ENCODE measurements at regions not wholly inside any gene's neighbourhood (a gene's known extent, or its start where the extent isn't known, plus 50 kb on each side); places are given as distances from the start of the nearest gene placed in this dataset.
"Not testable (repeated sequence)": the region's sequence is repeated elsewhere in the genome, so short reads cannot be mapped to it uniquely, and the experiment has no call there.

DNA sequence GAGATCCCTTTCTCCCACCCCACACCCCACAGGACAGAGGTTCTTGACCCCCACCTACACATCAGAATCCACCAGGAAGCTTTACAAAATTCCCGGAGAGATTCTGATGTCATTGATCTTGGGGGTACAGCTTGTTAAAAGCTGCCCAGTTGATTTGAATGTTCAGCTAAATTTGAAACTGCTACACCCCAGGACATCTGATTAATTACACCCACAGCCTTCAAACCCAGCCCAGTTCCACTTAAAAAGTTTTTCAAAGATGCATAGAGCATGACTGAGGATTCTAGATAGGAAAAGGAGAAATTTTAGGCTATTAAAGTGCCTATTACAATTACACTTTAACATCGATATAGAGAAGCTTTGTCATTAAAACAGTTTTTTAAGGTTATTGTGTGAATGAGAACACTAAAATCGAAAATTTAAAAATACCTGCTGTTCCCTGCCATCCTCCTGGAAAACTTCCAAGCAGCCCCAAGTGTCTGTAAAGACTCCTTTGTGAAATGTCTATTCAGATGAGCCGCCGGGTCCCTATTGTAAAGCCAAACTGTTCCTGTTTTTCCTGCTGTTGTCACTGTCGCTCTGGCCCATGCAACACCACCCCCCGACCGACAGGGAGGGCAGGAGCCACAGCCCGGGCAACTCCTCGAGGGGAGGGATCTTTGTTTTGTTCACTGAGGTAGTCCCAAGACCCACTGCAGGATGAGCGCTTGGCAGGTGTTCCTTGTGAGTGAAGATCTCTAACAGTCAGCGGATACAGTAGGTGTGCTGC is 132.5 kb upstream of the PHACTR3 start:
- no peaks in the 10 kb centered on the region for H3K9me3 Mint-ChIP-seq
- H3K4me1 Mint-ChIP-seq (ENCODE audit: low read depth) = no peaks in the 10 kb centered on the region
- CTCF ChIA-PET = no interaction called here
- no peak for DNase-seq
- intact Hi-C loops (cut with micrococcal nuclease) = no loop called here
- no peak overlapping the region for H3K4me3 Mint-ChIP-seq
- H3K36me3 Mint-ChIP-seq = no peaks in the 10 kb centered on the region
- H3K27ac Mint-ChIP-seq = no peak overlapping the region
- POLR2A ChIA-PET = no interaction called here
- H3K27me3 Mint-ChIP-seq = peaks cover 2% of the 10 kb centered on the region

DNA sequence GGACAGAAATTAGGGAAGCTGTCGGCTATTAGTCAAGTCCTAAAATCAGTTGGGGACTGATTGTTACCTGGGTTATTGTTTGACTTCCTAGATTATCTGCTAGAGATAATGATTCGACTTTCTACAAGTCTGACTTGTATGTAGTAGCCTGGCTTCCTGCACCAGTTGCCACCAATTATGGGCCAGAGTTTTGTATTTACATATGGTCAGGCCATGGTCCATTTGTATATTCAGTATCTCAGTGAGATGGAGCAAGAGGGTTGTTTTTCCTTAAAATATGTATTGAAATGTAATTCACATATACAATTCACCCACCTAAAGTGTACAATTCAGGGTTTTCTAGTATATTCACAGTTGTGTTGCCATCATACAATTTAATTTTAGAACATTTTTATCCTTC is 130.6 kb upstream of the PHACTR3 start:
- CTCF ChIA-PET = interaction anchor here (1.2 kb wide), 1 partner anchor 22 kb away, joined by 3 read pairs; no protein-coding TSS in a partner anchor
- H3K4me1 Mint-ChIP-seq (ENCODE audit: low read depth) = no peaks in the 10 kb centered on the region
- intact Hi-C loops (cut with micrococcal nuclease) = no loop called here

DNA sequence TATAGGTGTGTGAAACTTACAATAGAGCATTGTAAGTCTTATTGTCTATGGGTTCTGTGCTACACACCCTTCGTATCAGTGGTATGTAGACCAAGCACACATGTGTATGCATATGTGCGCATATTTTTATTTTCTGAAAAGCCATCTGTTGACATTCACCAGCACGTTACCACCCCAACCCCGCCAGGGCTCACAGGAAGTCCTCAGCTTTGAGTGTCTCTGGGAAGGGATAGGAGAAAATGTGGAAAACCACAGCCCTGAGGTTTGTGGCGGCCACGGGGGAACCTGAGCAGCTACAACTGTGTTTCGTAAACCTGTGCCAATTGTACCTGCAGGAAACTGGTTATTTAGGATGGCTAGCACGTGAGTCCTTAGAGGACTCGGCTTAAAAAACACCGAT is 123.3 kb upstream of the PHACTR3 start:
- DNase-seq = no peak
- Mint-ChIP-seq H3K9me3 (no peaks in the 10 kb centered on the region), H3K27me3 (peaks cover 21% of the 10 kb centered on the region), H3K4me1 (ENCODE audit: low read depth) (no peaks in the 10 kb centered on the region), H3K4me3 (no peak overlapping the region), H3K27ac (no peak overlapping the region), H3K36me3 (no peaks in the 10 kb centered on the region)
- intact Hi-C loops (cut with micrococcal nuclease) = no loop called here
- ChIA-PET CTCF (interaction anchor here (0.7 to 1.8 kb wide), 2 partner anchors 15 to 90 kb away, joined by 3 to 7 read pairs; no protein-coding TSS in a partner anchor), POLR2A (no interaction called here)

More for the DNA sequence above, 130.6 kb upstream of the PHACTR3 start:
- peaks cover 2% of the 10 kb centered on the region for H3K27me3 Mint-ChIP-seq
- H3K4me3 Mint-ChIP-seq = no peak overlapping the region
- H3K27ac Mint-ChIP-seq = no peak overlapping the region
- H3K36me3 Mint-ChIP-seq = no peaks in the 10 kb centered on the region
- no peaks in the 10 kb centered on the region for H3K9me3 Mint-ChIP-seq
- POLR2A ChIA-PET = no interaction called here
- no peak for DNase-seq

GRCh38 chr20:59481477-59482018 is 122.8 kb upstream of the PHACTR3 start:
- H3K27me3 Mint-ChIP-seq = peaks cover 21% of the 10 kb centered on the region
- POLR2A ChIA-PET = no interaction called here

DNA sequence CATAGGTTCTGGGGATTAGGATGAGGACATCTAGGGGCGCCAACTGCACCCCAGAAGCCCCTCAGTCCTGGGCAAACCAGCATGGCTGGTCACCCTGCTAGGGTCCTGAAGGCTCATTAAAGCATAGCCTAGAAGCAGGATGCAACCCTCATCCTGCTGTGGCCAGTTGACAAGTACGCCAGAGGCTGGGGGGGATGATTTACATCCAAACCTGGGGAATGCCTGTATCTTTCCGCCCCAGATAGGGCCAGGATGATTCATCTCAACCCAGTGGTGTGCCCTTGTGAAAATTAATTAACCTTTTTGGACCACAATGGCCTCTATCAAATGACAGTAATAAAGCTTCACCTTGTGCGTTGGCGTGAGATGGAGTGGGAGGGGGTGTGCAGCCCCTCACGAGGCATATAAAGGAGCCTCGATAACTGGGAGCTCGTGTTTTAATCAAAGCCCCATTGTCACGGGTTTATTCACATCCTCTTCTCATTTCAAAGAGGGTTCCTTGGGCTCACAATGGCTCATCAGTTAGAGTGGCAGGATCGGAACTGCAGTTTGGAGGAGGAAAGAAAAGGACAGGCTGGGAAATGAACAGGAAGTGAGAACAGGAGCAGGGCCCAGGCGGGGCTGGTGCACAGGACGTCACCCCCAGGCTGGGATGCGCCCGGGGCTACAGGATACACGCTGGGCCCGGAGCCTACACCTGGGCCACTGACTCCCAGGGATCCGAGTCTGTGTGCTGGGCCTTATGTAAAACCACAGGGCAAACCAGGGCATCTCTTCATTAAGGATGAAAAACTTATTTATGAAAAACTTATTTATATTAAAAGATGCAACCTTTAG is 121.8 kb upstream of the PHACTR3 start:
- H3K27ac Mint-ChIP-seq = no peak overlapping the region
- intact Hi-C loops (cut with micrococcal nuclease) = no loop called here
- ChIA-PET POLR2A (no interaction called here), CTCF (interaction anchor here (1.8 kb wide), 1 partner anchor 13 kb away, joined by 7 read pairs; no protein-coding TSS in a partner anchor)
- H3K9me3 Mint-ChIP-seq = no peaks in the 10 kb centered on the region
- H3K4me1 Mint-ChIP-seq (ENCODE audit: low read depth) = no peaks in the 10 kb centered on the region
- no peak overlapping the region for H3K4me3 Mint-ChIP-seq
- no peaks in the 10 kb centered on the region for H3K36me3 Mint-ChIP-seq
- no peak for DNase-seq
- H3K27me3 Mint-ChIP-seq = peaks cover 21% of the 10 kb centered on the region

More at GRCh38 chr20:59481477-59482018, 122.8 kb upstream of the PHACTR3 start:
- Mint-ChIP-seq H3K9me3 (no peaks in the 10 kb centered on the region), H3K27ac (no peak overlapping the region), H3K4me1 (ENCODE audit: low read depth) (no peaks in the 10 kb centered on the region), H3K4me3 (no peak overlapping the region), H3K36me3 (no peaks in the 10 kb centered on the region)
- intact Hi-C loops (cut with micrococcal nuclease) = no loop called here
- no peak for DNase-seq
- CTCF ChIA-PET = interaction anchor here (0.7 to 1.8 kb wide), 2 partner anchors 14 to 91 kb away, joined by 3 to 7 read pairs; no protein-coding TSS in a partner anchor

- no peak overlapping the region for H3K4me3 Mint-ChIP-seq
- no peaks in the 10 kb centered on the region for H3K36me3 Mint-ChIP-seq
- no peak for DNase-seq
- H3K27ac Mint-ChIP-seq = no peak overlapping the region
- ChIA-PET CTCF (no interaction called here), POLR2A (no interaction called here)
- no peaks in the 10 kb centered on the region for H3K4me1 Mint-ChIP-seq (ENCODE audit: low read depth)
- H3K9me3 Mint-ChIP-seq = no peaks in the 10 kb centered on the region
- H3K27me3 Mint-ChIP-seq = peaks cover 21% of the 10 kb centered on the region
- intact Hi-C loops (cut with micrococcal nuclease) = no loop called here
Measured at GRCh38 chr20:59483481-59483880, 120.9 kb upstream of the PHACTR3 start.

- no peak overlapping the region for H3K4me3 Mint-ChIP-seq
- H3K27me3 Mint-ChIP-seq = peaks cover 21% of the 10 kb centered on the region
- no peaks in the 10 kb centered on the region for H3K36me3 Mint-ChIP-seq
- intact Hi-C loops (cut with micrococcal nuclease) = no loop called here
- no peaks in the 10 kb centered on the region for H3K9me3 Mint-ChIP-seq
- H3K4me1 Mint-ChIP-seq (ENCODE audit: low read depth) = no peaks in the 10 kb centered on the region
- no peak for DNase-seq
- CTCF ChIA-PET = no interaction called here
- POLR2A ChIA-PET = no interaction called here
- no peak overlapping the region for H3K27ac Mint-ChIP-seq
Measured at GRCh38 chr20:59484228-59484627, 120.1 kb upstream of the PHACTR3 start.

DNA sequence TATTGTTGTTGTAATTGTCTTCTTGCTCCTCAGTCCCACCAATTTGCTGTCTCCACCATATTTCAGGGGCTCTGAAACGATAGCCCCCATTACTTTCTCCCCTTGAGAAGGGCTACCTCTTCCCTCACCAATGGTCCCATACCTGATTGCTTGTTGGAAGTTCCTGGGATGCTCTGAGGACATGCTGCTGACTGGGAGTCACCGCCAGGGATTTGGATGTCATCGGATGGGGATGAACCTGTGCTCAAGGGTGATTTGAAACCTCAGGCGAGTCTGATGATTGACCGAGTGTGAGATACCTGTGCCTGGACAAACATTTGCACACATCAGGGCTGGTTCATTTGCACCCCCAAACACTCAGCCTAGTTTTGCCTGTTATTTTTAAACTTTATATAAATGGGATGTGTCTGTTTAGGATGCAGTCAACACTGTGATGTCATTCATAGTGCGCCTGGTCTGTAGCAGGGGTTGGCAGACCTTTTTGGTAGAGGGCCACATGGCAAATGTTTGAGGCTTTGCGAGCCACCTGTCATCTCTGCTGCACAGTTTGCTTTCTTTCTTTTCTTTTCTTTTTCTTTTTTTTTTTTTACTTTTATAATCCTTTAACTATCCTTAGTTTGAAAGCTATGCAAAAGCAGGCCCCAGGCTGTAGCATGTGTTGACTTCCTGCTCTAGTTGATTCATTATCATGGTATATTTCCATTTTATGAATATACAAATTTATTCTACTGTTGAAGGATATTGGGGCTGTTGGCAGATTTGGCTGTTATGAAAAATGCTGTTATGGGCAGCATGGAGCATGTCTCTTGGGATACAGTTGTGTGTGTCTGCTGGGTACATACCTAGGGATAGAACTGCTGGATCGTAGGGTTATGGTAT is 118.5 kb upstream of the PHACTR3 start:
- no peaks in the 10 kb centered on the region for H3K9me3 Mint-ChIP-seq
- H3K4me1 Mint-ChIP-seq (ENCODE audit: low read depth) = no peaks in the 10 kb centered on the region
- no peak overlapping the region for H3K27ac Mint-ChIP-seq
- H3K4me3 Mint-ChIP-seq = no peak overlapping the region
- peaks cover 16% of the 10 kb centered on the region for H3K27me3 Mint-ChIP-seq
- DNase-seq = no peak
- no peaks in the 10 kb centered on the region for H3K36me3 Mint-ChIP-seq
- POLR2A ChIA-PET = no interaction called here
- intact Hi-C loops (cut with micrococcal nuclease) = no loop called here
- CTCF ChIA-PET = interaction anchor here (2.1 kb wide), 1 partner anchor 10 kb away, joined by 11 read pairs; no protein-coding TSS in a partner anchor

- H3K27me3 Mint-ChIP-seq; DNase-seq; intact Hi-C loops (cut with micrococcal nuclease); H3K4me3 Mint-ChIP-seq; H3K4me1 Mint-ChIP-seq (ENCODE audit: low read depth); H3K9me3 Mint-ChIP-seq; H3K36me3 Mint-ChIP-seq; POLR2A ChIA-PET; CTCF ChIA-PET; H3K27ac Mint-ChIP-seq: not testable (repeated sequence)
Measured at GRCh38 chr20:59488459-59488858, 115.9 kb upstream of the PHACTR3 start.

DNA sequence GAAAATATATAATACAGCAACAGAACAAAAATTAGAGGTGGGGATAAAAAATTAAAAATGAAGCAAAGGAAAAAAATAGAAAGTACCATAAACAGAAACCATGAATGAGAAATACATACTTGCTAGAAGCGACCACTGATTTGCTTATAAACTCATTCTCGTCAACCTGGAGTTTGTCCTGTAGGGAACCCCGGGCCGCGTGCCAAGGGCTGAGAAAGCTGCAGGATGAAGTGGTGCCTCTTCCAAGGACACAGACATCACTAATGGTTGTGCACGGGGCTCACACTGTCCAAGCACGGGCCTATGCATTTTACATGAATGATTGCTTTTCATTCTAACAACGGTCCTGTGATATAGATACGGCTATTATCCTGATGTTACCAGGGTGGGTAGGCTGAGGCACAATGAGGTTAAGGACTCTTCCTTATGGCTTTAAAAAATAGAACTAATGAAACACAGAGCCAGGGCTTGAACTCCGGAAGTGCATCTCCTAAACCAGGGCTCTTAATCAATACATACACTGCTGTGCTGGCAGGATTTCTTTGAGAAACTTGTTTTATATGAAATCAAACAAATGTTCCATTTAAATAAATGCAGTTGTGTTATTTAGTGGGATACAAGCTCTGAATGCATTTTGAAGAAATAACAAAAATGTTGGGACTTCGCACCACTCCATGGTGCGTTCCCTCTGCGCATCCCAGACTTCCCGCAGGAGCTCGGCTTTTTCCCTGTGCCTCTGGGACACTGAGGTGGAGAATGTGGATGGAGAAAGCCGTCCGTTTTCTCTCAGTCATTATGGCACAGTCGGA is 113.9 kb upstream of the PHACTR3 start:
- POLR2A ChIA-PET; H3K4me1 Mint-ChIP-seq (ENCODE audit: low read depth); H3K27ac Mint-ChIP-seq; intact Hi-C loops (cut with micrococcal nuclease); H3K36me3 Mint-ChIP-seq; H3K9me3 Mint-ChIP-seq; H3K27me3 Mint-ChIP-seq; DNase-seq; H3K4me3 Mint-ChIP-seq: not testable (repeated sequence)
- CTCF ChIA-PET = interaction anchor here (2.0 kb wide), 1 partner anchor 10 kb away, joined by 7 read pairs; no protein-coding TSS in a partner anchor

DNA sequence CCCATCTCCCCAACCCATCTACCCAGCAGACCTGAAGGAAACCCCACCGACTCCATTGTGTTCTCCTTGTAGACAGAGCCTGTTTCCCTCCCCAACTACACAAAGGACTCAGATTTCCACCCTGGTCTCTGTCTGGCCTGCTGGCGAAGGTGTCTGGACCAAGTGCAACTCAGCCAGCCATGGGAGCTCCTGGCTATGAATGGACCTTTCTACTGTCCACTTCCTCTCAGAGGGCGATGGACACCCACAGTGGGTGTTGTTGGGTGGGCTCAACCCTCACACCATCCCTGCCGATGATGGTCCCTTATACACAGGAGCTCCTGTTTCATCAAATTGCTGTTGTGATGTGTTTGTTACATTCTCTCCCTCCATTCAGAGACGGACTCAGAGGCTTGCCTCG is 112.5 kb upstream of the PHACTR3 start:
- intact Hi-C loops (cut with micrococcal nuclease) = no loop called here
- peaks cover 8% of the 10 kb centered on the region for H3K27me3 Mint-ChIP-seq
- no peak overlapping the region for H3K27ac Mint-ChIP-seq
- H3K4me3 Mint-ChIP-seq = no peak overlapping the region
- ChIA-PET POLR2A (no interaction called here), CTCF (interaction anchor here (1.2 kb wide), 1 partner anchor 14 kb away, joined by 6 read pairs; no protein-coding TSS in a partner anchor)
- H3K4me1 Mint-ChIP-seq (ENCODE audit: low read depth) = no peaks in the 10 kb centered on the region
- H3K36me3 Mint-ChIP-seq = no peaks in the 10 kb centered on the region
- DNase-seq = no peak
- H3K9me3 Mint-ChIP-seq = no peaks in the 10 kb centered on the region

All from activated CD4-positive, alpha-beta memory T cell treated with anti-CD3 and anti-CD28 coated beads for 36 hours (primary cell).